NCI-H146 (cell line): ENCODE measurements at regions not wholly inside any gene's neighbourhood (a gene's known extent, or its start where the extent isn't known, plus 50 kb on each side); places are given as distances from the start of the nearest gene placed in this dataset.
"Not testable (repeated sequence)": the region's sequence is repeated elsewhere in the genome, so short reads cannot be mapped to it uniquely, and the experiment has no call there.

ENCODE experiments used
- DNase-seq: peaks from one replicate; lab custom pipeline; 2025; lab: John Stamatoyannopoulos, UW

GRCh38 chr10:29828440-29828894, 193.7 kb upstream of the SVIL start:
- DNase-seq: no peak

- no peak for DNase-seq
These were observed 192.7 kb upstream of the SVIL start for GRCh38 chr10:29827512-29827911.

DNA sequence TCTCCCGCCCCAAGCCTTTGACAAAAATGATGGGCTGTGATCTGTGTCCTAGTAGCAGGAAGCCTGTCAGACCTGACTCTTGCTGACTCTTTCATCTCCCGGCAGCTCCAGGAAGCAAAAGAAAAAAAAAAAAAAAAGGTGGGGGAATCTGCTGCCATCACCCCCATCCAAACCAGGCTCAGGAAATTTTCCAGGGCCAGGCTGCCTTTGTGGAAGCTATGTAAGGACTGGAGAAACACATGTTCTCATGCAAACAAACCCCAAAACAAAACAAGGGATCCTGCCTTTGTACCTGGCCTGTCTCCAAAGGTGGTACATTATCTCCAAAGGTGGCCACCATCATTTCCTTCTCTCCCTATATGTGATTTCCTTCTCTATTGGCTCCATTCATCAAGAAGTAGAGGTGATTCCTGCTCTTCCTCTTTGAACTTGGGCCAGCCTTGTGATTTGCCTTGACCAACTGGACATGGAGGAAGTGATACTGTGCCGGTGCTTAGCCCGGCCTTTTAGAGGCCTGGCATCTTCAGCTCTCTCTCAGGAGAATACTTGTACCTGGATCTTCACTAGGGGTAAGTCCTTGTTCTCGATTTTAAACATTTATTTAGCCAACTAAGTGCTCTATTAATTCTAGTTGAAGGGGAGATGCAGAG, 192.2 kb upstream of the SVIL start:
- no peak for DNase-seq

DNA sequence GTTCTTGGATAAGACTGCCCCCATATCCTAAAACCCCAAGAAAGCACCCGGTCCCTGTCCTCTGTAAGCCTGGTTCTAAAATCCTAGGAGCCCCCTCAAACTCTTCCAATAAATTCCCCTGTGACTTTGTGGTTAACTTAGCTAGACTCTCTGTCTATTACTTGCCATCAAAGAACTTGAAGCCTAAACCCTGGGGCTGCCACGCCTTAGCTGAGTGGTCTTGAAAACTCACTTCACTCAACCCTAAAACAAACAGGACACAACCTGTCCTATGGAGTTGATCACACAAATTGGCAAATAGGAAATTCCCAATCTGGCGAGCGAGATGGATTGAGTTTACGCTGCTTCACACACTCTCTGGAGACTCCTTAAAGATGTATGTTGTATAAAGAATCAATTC, 191.4 kb upstream of the SVIL start:
- DNase-seq: no peak

GRCh38 chr10:29823553-29824080, 188.8 kb upstream of the SVIL start:
- no peak for DNase-seq

DNA sequence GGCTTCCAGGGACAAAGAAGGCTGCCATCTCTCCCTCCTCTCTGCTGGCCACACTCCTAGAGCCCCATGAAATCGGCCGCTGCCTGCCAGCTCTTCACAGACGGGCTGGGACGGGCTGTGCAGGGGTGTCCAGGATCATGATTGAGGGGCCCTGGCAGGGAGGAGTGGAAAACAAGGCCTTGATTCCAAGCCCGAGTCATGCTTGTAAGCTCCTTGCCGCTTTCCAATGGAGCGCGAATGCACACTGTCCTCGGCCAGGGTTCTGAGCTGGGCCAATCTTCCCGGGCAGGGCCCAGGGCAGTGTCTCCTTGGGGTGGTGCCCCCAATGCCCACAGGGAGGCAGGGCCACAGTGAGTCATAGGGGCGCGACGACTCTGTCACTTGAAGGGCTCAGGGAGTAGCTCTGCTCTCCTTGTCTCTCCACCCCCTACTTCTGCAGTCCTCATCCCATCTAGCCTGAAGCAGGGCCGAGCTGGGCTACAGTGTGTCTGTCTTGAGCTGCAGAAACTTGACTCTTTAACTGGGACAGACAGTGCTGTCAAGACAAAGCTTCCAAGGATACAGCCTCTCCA, 186.2 kb upstream of the SVIL start:
- DNase-seq: no peak

DNA sequence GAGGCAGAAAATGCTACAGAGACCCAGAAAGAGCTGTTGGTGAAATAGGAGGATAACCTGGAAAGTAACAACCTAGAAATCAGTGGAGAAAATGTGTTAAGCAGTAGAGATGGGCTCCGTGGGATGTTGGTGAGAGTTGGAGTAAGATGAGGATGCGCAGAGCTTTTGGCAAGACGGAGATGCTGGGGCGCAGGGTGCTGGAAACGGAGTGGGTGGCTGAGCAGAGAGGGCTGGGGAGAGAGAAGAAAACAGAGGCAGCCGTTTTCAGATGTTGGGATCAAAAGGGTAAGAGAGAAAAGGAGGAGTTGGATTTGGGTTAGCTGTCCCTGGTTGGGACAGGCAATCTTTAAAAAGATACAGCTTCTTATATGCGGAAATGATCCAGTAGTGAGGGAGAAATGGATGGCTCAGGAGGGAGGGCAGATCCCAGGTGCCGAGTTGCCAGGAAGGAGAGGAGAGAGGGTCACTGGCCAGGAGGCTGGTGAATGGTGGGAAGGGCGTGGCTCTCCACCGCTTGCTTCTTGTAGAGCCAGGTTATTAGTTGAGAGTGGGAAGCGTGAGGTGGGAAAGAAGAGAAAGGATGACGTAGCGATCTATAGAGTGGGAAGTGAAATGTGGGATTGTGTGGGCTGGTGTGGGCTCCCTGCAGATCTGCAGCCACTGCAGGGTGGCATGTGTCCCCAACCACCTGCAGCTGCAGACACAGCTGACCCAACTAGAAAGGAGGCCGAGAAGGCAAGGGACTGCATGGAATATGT, 182.2 kb upstream of the SVIL start:
- peak; percentile 31 for DNase-seq

DNA sequence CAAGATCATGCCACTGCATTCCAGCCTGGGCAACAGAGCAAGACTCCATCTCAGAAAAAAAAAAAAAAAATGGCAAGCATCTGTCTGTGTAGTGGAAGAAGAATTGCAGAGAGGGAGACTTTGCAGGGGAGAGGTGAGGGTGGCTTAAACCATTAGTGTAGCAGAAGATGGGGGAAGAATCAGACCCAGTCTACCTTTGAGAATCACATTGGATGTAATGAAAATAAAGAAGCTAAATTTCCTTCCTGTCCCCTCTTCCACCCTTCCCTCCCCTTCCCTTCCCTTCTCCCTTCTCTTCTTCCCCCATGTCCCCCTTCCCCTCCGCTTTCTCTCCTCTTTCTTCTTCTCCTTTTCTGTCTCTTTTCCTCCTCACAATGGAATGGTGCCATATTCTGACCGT, 180.8 kb upstream of the SVIL start:
- no peak for DNase-seq

GRCh38 chr10:29811751-29812427, 177.1 kb upstream of the SVIL start:
- DNase-seq: no peak

- DNase-seq: no peak
These were observed 176.0 kb upstream of the SVIL start for GRCh38 chr10:29810816-29811215.

DNA sequence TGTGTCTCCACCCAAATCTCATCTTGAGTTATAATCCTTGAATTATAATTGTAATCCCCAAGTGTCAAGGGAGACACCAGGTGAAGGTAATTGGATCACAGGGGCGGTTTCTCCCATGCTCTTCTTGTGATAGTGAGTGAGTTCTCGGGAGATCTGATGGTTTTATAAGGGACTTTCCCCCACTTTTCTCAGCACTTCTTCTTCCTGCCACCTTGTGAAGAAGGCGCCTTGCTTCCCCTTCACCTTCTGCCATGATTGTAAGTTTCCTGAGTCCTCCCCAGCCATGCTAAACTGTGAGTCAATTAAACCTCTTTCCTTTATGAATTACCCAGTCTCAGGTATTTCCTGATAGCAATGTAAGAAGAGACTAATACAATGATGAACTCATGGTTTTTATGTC, 175.5 kb upstream of the SVIL start:
- DNase-seq: not testable (repeated sequence)

DNA sequence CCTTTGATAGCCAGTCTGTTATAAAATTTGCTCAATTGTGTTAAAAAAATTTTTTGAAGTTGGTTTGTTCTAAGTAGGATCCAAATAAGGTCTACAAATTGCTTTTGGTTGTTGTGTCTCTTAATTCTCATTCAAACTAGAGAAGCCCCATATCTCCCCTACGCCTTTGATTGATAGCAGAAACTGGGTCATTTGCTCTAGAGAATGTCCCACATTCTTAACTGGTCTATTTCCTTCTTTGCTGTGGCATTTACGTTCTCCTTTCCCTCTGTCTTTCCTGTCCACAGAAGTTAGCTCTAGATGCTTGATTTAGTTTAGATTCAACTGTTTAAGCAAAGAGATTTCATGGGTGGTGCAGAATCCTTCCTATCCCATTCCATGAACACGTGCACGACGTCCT, 174.6 kb upstream of the SVIL start:
- no peak for DNase-seq

DNA sequence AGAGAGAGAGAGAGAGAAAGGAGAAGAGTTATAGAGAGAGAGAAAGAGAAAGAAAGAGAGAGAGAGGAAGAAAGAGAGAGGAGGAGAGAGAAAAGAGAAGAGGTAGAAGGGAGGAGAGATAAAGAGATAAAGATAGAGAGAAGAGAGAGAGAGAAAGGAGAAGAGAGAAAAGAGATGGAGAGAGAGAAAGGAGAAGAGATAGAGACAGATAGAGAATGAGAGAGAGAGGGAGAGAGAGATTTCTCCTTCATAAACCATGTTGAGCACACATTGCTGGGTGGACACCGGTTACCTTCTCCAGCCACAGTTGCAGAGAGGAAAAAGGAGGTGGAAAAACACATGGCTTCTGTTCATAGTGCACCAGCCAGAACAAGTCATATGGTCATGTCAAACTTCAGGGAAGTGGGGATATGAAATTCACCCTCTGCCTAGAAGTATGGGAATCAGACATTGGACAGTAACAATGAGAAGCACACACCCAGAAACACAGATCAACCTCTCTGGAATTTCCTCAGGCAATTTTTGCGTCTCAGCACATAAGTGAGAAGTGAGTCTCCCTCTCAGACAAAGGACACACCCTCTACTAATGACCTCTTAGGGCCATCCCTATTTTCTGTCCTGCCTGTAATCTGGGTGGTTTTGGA, 172.5 kb upstream of the SVIL start:
- no peak for DNase-seq

- DNase-seq: no peak
These were observed 171.6 kb upstream of the SVIL start for GRCh38 chr10:29806350-29806788.

DNA sequence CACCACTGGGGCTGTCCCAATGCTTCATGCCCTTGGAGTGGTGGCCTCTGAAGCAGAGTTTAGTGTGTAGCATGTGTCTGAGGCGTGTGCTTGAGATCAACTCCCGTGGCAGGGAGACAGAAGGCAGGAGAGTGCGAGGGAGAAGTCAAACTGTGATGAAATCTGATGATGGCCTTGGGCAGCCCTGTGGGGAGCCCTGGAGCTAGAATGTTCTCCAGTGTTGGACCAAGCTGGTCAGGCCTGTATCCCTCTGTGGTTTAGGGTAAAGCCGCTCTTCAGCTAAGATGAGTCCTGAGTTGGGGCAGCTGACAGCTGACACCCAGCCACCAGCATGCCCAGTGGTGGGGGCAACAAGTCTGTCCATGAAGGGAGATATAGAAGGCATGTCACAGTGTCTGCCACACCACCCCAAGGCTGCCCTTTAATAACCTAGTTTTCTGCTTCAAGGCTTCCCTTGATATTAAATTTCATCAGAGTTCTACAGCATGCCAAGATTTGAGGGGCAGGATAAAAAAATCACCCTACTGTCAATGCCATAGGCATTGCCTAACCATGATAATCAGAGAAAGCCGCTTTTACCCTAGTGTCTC, 170.5 kb upstream of the SVIL start:
- DNase-seq: no peak

DNA sequence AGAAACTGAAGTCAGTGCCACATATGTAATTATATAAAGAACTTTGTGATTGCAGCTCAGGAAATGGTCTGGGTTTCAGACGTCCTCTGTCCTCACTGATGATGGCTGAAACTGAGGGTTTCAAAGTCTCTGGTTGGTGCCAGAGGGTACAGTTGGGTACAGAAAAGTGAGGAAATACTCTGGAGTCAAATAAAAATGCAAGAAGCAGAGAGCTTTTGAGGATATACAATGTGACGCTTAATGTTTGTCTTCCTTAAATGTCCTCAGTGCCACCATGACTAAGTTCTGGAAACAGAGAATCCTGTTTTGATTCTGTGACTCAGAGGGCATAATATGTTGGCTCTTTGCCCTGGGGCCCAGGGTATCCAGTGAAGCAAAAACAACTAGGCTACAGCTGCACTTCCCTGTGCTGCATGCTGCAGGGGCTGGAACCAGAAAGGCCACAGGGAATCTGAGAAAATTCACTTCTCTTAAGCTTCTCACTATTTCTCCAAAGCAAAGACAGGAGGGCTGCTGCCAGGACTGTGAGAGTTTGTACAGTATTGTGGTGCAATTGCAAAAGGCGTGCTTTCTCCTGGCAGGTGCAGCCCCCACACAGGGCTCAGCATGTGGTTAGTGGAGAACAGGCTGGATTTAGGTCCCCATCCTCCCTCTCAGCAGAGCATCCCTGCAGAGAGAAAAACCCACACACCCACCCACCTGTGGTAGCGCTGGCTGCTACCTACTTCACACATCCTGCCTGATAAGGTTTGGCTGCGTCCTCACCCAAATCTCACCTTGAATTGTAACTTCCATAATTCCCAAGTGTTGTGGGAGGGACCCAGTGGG, 169.5 kb upstream of the SVIL start:
- peak; percentile 91 for DNase-seq

- no peak for DNase-seq
These were observed 167.4 kb upstream of the SVIL start for GRCh38 chr10:29802171-29802570.

DNA sequence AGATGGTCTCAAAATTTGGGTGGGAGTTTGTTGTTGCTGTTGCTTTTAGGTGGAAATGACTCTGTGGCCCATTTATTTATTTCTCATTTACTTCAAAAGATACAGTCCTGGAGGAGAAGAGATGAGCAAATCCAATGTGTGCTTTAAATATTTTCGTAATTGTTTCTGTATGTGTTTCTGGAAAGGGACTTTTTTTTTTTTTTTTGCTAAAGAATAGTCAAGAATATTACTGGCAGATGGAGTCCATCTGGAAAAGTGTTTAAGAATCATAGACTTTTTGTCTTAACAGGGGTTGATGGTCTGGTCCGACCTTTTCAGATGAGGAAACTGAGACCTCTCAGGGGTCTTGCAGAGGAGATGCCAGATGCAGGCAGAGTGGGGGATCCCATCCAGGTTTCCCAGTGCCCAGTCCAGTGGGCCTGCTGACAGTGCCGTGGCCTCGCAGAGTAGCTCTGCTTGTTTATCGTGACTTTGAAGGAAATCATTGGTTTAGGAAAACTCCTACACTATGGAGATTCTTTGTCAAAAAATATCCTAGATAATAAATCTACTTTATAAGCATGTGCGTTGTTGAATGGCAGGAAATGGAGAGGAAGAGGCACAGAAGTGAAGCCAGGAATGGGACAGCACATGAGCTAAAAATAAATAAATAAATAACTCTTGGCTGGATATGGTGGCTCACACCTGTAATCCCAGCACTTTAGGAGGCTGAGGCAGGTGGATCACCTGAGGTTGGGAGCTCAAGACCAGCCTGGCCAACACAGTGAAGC, 164.3 kb upstream of the SVIL start:
- no peak for DNase-seq

DNA sequence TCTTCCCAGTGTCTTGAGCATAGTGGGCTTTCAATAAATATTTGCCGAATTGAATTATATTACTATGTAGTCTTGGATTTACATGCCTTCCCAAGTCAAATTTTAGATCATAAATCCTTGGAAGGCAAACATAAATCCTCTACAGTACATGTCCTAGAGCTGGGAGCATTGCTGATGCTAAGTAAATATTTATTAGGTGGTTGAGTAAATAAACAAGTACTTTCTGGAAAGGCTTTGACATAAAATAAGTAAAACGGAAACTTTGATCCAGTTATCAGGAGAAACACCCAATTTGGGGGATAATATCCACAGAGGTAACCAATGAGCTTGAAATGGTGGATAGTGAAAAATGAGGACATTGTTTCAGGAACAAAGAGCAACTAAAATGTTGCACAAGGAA, 162.8 kb upstream of the SVIL start:
- DNase-seq: no peak

DNA sequence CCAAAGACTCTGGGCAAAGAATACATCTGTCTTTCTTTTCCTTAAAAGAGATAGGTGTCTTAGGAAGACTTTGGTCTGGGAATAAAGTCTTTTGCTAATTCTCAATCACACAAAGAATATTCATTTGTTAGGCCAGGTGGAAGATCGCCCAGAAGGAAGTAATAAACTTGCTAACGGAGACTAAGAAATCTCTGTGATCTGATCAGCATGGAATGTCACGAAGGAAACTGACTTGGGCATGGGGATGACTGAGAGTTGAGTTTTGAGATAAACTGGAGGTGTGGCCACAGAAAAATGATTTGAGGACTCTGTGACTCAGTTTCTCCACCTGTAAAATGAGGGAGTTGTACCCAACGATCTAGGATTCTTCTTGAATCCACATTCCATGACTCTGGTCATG, 161.1 kb upstream of the SVIL start:
- DNase-seq: no peak
